AG04450 (cell line): ENCODE measurements at regions not wholly inside any gene's neighbourhood (a gene's known extent, or its start where the extent isn't known, plus 50 kb on each side); places are given as distances from the start of the nearest gene placed in this dataset.

Source experiments
- CTCF ChIA-PET: fragments of 300-600, 350-600 bp; formaldehyde crosslinking; extraction: SDS; loops from one replicate; lab custom pipeline; 2022; ENCODE audit warnings: antibody characterized with exemption, inconsistent platforms; lab: Charles Lee
- POLR2A ChIA-PET: fragments of 350-600 bp; formaldehyde crosslinking; extraction: SDS; loops from one replicate; lab custom pipeline; 2021; ENCODE audit warnings: antibody characterized with exemption, inconsistent platforms; lab: Yijun Ruan, JAX
- DNase-seq: peaks from one replicate; pipeline ENCODE4 v3.0.0-alpha.2; 2011; ENCODE audit warnings: low read depth, low spot score
- H3K27ac ChIP-seq: one replicate; pipeline ENCODE4 v1.5.1; 2012; ENCODE audit warnings: low read depth, low read length, control low read depth
- H3K27me3 ChIP-seq: one replicate; pipeline ENCODE4 v1.6.0; 2012; ENCODE audit warnings: low read length; ENCODE audit not compliant: control insufficient read depth, insufficient read depth
- H3K4me3 ChIP-seq: 2 replicates; pipeline ENCODE4 v1.5.1; 2011; ENCODE audit warnings: mild to moderate bottlenecking, low read depth, low read length, control low read depth
- H3K9me3 ChIP-seq: 2 replicates; pipeline ENCODE4 v1.5.1; 2012; ENCODE audit warnings: low read length; ENCODE audit not compliant: control insufficient read depth, insufficient read depth
- CTCF ChIP-seq: IDR thresholded peaks from 2 replicates; pipeline ENCODE4 v1.5.1; 2011; ENCODE audit warnings: low read depth, low read length, control low read depth, inconsistent platforms

- CTCF ChIA-PET, result no interaction called here
Measured at GRCh38 chr3:87563712-87564111, 287.3 kb upstream of the POU1F1 start.

DNA sequence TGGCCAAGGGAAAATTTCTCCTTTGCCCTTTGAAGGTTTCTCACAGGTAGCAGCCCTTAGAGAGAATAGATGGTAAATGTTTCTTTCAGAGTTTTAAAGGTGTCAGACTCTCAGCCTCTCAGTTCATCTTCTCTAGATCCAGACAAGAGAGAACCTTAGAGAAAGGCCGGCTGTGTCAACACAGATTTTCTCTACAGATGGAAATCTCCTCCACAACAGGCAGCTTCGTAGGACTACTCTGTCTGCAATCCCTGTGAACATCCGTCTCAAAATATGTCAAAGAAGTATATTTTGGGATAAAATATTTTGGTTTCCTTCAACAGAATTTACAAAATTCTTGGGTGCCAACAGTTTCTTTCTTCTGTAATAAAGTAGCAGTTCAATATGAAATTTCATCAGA, 282.1 kb upstream of the POU1F1 start:
- Histone ChIP-seq H3K27ac (no peak overlapping the region), H3K9me3 (0 out of 2 replicates have a peak, but pooled peaks cover 4% of the 10 kb centered on the region), H3K27me3 (no peaks in the 10 kb centered on the region), H3K4me3 (no peak overlapping the region)
- CTCF ChIA-PET, result no interaction called here
- TF ChIP-seq CTCF, result no peak
- POLR2A ChIA-PET, result no interaction called here
- DNase-seq, result no peak

More at GRCh38 chr3:87563712-87564111, 287.3 kb upstream of the POU1F1 start:
- POLR2A ChIA-PET, result no interaction called here
- Histone ChIP-seq H3K4me3 (no peak overlapping the region), H3K27ac (no peak overlapping the region), H3K9me3 (0 out of 2 replicates have a peak, but pooled peaks cover 4% of the 10 kb centered on the region), H3K27me3 (no peaks in the 10 kb centered on the region)
- DNase-seq, result no peak
- no peak for TF ChIP-seq CTCF

GRCh38 chr3:87555290-87555689, 278.9 kb upstream of the POU1F1 start:
- Histone ChIP-seq H3K27me3 (no peaks in the 10 kb centered on the region), H3K27ac (no peak overlapping the region), H3K9me3 (0 out of 2 replicates have a peak, but pooled peaks cover under 1% of the 10 kb centered on the region), H3K4me3 (no peak overlapping the region)
- ChIA-PET POLR2A (no interaction called here), CTCF (no interaction called here)
- no peak for DNase-seq
- no peak for TF ChIP-seq CTCF

GRCh38 chr3:87553058-87553457, 276.7 kb upstream of the POU1F1 start:
- ChIA-PET POLR2A (no interaction called here), CTCF (no interaction called here)
- no peaks in the 10 kb centered on the region for H3K9me3 ChIP-seq
- H3K27ac ChIP-seq, result no peak overlapping the region
- DNase-seq, result no peak
- TF ChIP-seq CTCF, result no peak
- no peaks in the 10 kb centered on the region for H3K27me3 ChIP-seq
- H3K4me3 ChIP-seq, result no peak overlapping the region

DNA sequence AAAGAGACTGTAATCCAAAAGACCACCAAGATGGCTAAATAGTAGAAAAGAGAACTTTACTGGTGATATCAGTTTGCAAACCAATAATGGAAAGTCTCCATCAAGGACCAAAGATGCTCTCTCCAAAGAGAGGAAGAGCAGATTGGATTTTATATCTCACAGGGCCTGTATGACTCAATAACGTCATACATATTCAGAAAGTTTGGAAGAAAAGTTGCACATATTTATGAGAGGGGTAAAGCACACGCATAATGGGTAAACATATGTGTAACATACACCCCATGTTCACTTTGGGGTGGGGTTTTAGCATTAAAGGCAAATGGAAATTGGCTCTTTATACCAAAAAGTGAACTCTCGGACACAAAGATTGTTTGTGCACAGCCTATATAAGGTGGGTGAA, 274.5 kb upstream of the POU1F1 start:
- Histone ChIP-seq H3K4me3 (no peak overlapping the region), H3K27me3 (no peaks in the 10 kb centered on the region), H3K27ac (no peak overlapping the region), H3K9me3 (no peaks in the 10 kb centered on the region)
- TF ChIP-seq CTCF, result no peak
- no peak for DNase-seq
- ChIA-PET CTCF (no interaction called here), POLR2A (no interaction called here)
